ENCODE measurements at regions not wholly inside any gene's neighbourhood (a gene's known extent, or its start where the extent isn't known, plus 50 kb on each side); places are given as distances from the start of the nearest gene placed in this dataset.

DNA sequence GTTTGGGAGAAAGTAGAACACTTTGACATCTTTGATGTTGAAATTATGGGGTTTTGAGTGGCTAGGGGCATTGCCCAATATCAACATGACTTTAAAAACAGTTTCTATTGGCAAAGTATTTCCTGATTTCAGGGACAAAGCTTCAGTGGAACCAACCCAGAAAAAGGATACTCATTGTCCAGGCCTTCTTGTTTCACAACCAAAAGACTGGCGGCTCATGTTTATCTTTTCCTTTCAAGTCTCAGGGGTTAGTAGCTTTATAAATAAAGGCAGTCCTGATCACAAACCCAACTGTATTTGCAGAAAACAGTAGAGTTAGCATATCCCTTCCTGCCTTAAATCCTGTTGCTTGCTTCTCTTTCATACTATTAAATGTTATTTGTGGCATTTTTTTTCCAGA is 119.1 kb downstream of the SLITRK2 start:
- dilution Hi-C loops (cut with HindIII; ENCODE audit: low sequenced_read_pairs, unreplicated experiment), result no loop called here
- Histone ChIP-seq H4K91ac (ENCODE audit: insufficient read depth, low read depth, low read length) (no peak overlapping the region), H3K79me1 (ENCODE audit: low read depth in 1 of 2, low read length in 2 of 2) (no peaks in the 10 kb centered on the region), H3K9ac (ENCODE audit: low read depth, low read length) (no peak overlapping the region), H2BK20ac (ENCODE audit: low read depth, low read length) (no peak overlapping the region), H4K5ac (ENCODE audit: low read depth, low read length) (no peak overlapping the region), H2AK9ac (replicated peaks; ENCODE audit: low read depth, low read length, poor library complexity) (no peak overlapping the region), H2AFZ (replicated peaks; ENCODE audit: low read length, poor library complexity) (no peak overlapping the region), H3K4me2 (ENCODE audit: low read depth, low read length) (no peak overlapping the region), H2BK120ac (ENCODE audit: low read depth, low read length) (no peak overlapping the region), H3K56ac (ENCODE audit: extremely low read depth, insufficient read depth, low read length) (no peak overlapping the region), H3K9me1 (ENCODE audit: insufficient read depth, low read length) (no peaks in the 10 kb centered on the region), H2BK5ac (ENCODE audit: low read depth, low read length, poor library complexity, severe bottlenecking) (no peak overlapping the region), H2BK15ac (ENCODE audit: low read depth, low read length) (no peak overlapping the region), H3K27me3 (ENCODE audit: control insufficient read depth, insufficient read depth, low read length) (no peaks in the 10 kb centered on the region), H4K20me1 (ENCODE audit: insufficient read depth, low read length) (no peaks in the 10 kb centered on the region), H3K4me3 (ENCODE audit: insufficient read depth, low read depth, low read length) (no peak overlapping the region), H3K4me1 (ENCODE audit: control insufficient read depth, insufficient read depth, low read length) (no peaks in the 10 kb centered on the region), H3K9me3 (ENCODE audit: control insufficient read depth, insufficient read depth, low read length) (no peaks in the 10 kb centered on the region; the same call in 1 of the 2 replicates), H3K36me3 (ENCODE audit: control insufficient read depth, insufficient read depth, low read length) (no peaks in the 10 kb centered on the region), H3K4ac (ENCODE audit: low read depth, low read length) (no peak overlapping the region), H4K8ac (ENCODE audit: low read depth in 2 of 2, low read length in 2 of 2) (no peak overlapping the region), H3K14ac (replicated peaks; ENCODE audit: low read depth, low read length) (no peak overlapping the region), H3K23ac (ENCODE audit: low read depth, low read length) (no peak overlapping the region), H2AK5ac (ENCODE audit: low read depth, low read length) (no peak overlapping the region), H3K18ac (ENCODE audit: low read depth, low read length) (no peak overlapping the region), H3K27ac (ENCODE audit: insufficient read depth, low read length) (no peak overlapping the region)
- CTCF ChIA-PET, result no interaction called here
- WGBS, 2 experiments (ENCODE audit: extremely low coverage in 2 of 2, insufficient read length in 1 of 2), result no CpG with 5 or more reads among the region's 1 CpG
- POLR2A ChIA-PET (ENCODE audit: unreplicated experiment), result no interaction called here
- TF ChIP-seq NFE2L2 (IDR thresholded peaks at IDR 0.05; ENCODE audit: low read depth, low read length) (no peak), CEBPB (IDR thresholded peaks at IDR 0.05; ENCODE audit: low read depth, low read length) (no peak), CHD1 (IDR thresholded peaks at IDR 0.05; ENCODE audit: low read depth, low read length) (no peak), FOS (IDR thresholded peaks at IDR 0.05; ENCODE audit: low read depth, low read length) (no peak), MAZ (IDR thresholded peaks at IDR 0.05; ENCODE audit: borderline replicate concordance, low read depth, low read length) (no peak), POLR2A (IDR thresholded peaks at IDR 0.05; ENCODE audit: low read depth, low read length) (no peak), RFX5 (IDR thresholded peaks at IDR 0.05; ENCODE audit: low read depth, low read length) (no peak), MXI1 (IDR thresholded peaks at IDR 0.05; ENCODE audit: borderline replicate concordance, low read depth, low read length) (no peak), ELK1 (IDR thresholded peaks at IDR 0.05; ENCODE audit: borderline replicate concordance, low read depth, low read length) (no peak)
- TF ChIP-seq, protein P1, sequence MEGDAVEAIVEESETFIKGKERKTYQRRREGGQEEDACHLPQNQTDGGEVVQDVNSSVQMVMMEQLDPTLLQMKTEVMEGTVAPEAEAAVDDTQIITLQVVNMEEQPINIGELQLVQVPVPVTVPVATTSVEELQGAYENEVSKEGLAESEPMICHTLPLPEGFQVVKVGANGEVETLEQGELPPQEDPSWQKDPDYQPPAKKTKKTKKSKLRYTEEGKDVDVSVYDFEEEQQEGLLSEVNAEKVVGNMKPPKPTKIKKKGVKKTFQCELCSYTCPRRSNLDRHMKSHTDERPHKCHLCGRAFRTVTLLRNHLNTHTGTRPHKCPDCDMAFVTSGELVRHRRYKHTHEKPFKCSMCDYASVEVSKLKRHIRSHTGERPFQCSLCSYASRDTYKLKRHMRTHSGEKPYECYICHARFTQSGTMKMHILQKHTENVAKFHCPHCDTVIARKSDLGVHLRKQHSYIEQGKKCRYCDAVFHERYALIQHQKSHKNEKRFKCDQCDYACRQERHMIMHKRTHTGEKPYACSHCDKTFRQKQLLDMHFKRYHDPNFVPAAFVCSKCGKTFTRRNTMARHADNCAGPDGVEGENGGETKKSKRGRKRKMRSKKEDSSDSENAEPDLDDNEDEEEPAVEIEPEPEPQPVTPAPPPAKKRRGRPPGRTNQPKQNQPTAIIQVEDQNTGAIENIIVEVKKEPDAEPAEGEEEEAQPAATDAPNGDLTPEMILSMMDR (conservative IDR thresholded peaks at IDR 0.05; ENCODE audit: low read depth, low read length), result no peak
- ATAC-seq (ENCODE audit: low read depth) (no peak), DNase-seq (no peak)
- intact Hi-C loops (cut with micrococcal nuclease), result no loop called here
- BruUV-seq (replicated peaks), result no TSS peak
- in situ Hi-C loops (cut with MboI; ENCODE audit: low sequenced_read_pairs), result no loop called here
